EL (cell line): ENCODE measurements at regions not wholly inside any gene's neighbourhood (a gene's known extent, or its start where the extent isn't known, plus 50 kb on each side); places are given as distances from the start of the nearest gene placed in this dataset.
"Not testable (repeated sequence)": the region's sequence is repeated elsewhere in the genome, so short reads cannot be mapped to it uniquely, and the experiment has no call there.

Source experiments
- DNase-seq: peaks from one replicate; pipeline ENCODE4 v3.0.0-alpha.2; 2016

GRCh38 chr16:55044201-55044975 lies 113.7 kb downstream of the IRX5 start:
- DNase-seq: no peak

GRCh38 chr16:55045329-55045728 lies 114.7 kb downstream of the IRX5 start:
- DNase-seq: no peak

- no peak for DNase-seq
Measured at GRCh38 chr16:55045756-55046460, 115.2 kb downstream of the IRX5 start.

- no peak for DNase-seq
Measured at GRCh38 chr16:55046513-55046912, 115.8 kb downstream of the IRX5 start.

GRCh38 chr16:55046916-55047315 lies 116.3 kb downstream of the IRX5 start:
- no peak for DNase-seq

DNA sequence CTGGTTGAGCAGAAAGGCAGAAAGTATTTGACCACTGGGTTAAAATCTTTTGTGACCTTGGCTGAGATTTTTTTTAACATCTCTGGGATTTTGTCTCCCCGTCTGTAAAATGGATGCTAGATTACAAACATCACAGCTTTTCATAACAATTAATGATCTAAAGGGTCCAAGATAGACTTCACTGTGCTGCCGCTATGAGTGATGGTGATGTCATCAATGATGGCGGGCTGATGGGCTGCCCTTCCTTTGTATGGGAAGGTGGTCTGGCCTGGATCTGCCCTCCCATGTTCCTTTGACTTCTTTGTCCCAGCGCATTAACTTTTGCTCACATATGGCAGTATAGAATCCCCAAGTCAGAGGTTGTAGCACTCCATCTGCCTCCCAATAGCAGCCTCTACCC lies 116.7 kb downstream of the IRX5 start:
- no peak for DNase-seq

DNA sequence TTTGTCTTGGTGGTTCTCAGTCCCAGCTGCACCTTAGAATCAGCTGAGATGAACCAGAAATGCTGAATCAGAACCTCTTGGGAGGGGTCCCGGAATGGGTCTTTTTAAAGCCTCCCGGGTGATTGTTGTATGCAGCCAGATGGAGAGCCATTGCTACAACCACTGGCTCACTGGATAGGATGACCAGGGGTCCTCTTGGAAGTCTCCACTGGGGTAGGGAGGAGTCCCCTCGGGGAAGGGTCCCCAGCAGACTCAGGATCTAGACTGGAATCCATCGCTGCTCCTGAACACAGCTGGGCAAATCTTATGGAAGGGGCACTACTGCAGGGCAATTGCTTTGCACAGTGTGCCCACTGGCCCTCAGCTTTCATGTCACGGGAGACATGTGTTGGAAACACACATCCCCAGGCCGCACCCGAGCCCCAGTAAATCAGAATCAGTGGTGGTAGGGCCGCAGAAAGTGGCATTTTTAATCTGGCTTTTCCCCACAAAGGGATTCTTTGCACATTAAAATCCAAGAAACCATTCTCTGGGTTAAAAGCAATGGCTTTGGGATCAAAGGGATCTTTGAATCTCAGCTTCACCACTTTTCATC lies 117.3 kb downstream of the IRX5 start:
- no peak for DNase-seq

DNA sequence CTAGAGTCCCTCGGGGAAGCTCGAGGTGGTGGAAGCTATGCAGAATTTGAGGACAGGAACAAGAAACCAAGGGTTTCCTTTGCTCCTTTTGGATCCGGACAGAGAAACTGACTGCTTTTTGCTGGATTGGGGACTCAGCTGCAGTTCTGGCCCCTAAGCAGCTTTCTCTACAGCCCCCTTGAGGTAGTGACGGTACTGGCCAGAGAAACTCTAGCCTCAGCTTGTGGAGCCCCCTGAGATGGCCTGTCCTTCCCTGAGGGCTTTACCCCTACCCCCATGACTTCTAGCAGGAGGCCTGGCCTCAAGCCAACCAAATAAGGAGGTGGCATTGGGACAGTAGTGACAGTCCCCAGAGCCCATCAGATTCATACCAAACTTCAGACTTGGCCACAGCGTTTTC lies 118.1 kb downstream of the IRX5 start:
- no peak for DNase-seq

- no peak for DNase-seq
Measured at GRCh38 chr16:55051571-55052347, 121.1 kb downstream of the IRX5 start.

DNA sequence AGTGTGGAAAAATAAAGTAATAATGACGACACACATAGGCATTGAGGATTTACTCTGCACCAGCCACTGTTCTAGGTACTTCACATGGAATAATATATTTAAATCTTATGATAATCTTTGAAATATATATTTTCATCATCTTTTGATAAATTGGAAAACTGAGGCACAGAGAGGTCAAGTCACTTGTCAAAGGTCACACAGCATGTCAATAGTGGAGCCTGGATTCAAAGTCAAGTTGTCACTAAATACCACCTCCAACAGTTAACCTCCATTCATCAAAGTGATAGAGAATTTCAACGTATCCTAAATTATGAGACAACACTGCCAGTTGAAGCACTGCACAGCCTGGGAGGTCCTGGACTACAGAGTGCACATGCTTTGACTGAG lies 121.7 kb downstream of the IRX5 start:
- DNase-seq: no peak

DNA sequence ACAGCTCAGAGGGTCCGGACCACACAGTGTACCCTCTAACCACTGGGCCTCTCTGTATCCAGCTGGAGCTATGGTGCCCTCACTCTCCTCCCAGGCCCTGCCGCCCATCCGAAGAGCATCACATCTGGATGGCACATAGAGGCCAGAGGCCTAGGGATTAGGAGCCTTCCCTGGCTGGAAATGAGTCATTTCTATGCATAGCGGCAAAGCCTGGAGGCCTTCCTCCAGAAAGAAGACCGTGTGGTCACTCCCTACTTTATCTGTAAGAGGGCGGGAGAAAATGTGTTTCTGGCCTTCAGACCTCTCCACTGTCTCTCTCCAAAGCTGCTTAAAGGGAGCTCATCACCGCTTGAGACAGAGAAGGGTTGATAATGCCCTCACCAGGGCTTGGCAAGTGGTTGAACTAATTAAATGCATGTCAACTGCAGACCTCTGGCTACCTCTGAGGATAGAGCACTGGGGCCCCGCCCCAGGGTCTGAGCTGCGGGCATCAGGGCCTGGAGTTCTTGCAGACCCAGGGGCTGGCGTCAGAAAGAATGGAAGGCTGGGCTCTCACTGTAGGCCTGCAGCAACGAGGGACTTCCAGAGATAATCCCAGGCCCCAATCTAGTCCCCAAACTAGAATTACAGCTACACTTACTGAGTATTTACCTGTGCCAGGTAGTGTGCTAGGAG lies 122.2 kb downstream of the IRX5 start:
- DNase-seq: no peak

DNA sequence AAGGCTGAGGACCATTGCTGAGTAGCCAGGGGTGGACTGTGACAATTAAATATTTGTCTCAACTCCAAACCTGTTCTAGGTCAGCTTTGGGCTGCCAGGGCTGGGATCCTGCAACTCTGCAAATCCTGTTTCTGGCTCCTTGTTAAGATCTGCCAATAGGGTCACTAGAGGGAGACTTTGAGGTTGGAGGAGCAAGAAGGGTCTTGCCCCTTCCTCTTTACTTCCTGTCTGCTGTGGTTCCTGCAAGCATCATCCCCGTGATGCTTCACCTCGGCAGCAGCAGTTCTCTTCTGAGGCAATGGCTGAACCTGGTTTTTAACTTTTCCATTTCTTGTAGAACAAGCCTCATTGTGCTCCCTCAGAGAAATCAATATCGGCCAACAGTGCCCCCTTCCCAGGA lies 124.6 kb downstream of the IRX5 start:
- no peak for DNase-seq

DNA sequence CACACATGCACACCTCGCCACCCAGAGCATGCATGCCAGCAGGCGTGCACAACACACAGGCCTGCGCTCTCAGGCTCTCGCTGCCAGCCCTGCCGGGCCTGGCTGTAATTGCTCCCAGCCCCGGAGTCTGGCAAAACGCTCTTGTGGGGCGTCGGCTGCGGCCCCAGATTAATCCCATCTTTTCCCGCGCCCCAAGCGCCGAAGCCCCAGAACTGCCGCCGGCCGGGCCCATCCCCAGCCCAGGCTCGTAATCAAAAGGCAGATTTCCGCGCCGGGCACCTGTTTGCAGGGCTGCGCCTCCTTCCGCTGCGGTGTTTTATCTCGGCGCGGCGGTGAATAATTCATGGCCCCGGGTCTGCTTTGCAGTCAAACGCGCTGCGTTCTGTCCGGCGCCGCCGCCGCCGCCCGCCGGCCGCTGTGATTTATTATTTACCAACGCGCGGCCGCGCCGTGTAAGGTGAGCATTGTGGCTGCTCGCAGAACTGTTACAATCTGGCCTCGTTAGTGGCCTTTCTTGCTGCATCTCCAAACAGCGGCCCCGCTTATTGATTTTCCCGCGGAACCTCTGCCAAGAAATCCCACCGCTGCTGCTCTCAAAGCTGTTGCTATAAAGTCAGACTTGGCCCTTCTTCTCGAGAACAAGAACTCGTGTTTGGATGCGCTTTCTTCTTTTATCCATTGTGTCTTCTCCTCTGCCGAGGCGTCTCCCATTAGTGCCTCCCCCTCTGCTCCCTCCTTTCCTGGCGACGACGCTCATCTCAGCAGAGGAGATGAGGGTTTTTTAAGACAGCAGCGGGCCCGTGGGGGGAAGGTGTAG lies 126.1 kb downstream of the IRX5 start:
- DNase-seq: no peak

DNA sequence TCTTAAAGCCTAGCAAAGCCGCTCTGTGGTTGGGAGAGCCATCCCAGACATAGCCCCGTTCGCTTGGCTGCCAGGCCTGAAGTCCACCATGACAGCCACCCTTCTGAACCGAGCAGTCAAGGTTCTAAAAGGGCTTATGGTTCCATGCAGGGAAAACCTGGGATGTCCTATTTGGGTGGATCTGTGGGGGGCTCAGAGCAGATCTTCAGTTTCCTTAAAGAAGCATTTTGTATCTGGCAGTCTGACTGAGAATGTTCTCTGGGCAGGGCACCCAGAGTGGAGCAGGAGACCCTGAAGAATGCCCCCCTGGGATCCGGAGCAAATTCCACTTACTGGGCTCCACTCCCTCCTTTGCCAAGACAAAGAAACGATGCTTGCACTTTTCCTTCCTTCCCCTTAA lies 127.2 kb downstream of the IRX5 start:
- no peak for DNase-seq

GRCh38 chr16:55058576-55058975 lies 127.9 kb downstream of the IRX5 start:
- no peak for DNase-seq

DNA sequence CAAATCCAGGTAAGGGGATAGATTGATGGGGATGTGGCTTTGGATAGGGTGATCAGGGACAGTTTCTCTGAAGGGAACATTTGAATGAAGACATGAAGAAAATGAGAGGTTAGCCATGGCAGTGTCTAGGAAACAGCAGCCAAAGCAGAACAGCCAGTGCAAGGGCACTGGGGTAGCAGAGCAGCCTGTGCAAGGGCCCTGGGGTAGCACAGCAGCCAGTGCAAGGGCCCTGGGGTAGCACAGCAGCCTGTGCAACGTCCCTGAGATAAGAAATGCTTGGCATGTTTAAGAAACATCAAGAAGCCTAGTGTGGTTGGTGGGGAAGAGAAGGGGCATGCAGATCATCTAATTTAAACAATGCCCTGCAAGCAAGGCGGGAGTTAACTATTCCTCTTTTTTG lies 128.5 kb downstream of the IRX5 start:
- no peak for DNase-seq

DNA sequence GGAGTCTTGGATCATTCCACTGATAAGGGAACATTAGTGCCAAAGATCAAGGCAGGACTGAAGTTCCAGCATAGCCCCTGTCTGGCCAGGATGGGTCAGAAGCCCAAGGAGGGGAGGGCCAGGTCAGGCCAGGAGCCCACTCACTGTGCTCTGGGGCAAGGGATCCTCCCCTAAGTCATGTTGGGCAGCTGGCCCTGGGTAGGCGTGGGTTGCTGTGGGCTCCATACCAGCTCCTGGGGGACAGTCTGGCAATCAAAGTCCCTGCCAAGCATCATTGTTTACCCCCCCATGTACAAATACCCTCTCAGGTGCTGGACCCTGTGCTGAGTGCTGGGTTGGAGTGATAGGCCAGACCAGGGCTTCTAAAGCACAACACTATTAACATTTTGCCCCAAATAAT lies 130.5 kb downstream of the IRX5 start:
- DNase-seq: no peak

DNA sequence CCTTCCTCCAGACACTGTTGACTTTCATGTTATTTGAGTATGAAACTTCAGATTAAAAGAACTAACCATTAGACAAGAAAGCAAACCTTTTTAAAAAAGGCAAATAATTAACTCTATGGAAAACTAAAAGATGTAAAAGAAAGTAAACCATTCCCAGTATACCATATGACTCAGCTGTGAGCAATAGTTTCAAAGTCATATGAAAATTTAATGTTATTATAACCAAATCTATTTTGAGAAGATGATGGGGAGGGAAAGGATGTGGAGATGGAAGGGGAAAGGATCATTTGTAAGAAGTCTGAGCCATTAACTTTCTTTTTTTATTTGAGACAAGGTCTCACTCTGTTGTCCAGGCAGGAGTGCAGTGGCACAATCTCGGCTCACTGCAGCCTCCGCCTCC lies 131.8 kb downstream of the IRX5 start:
- DNase-seq: no peak

- DNase-seq: no peak
Measured at GRCh38 chr16:55072976-55073375, 142.3 kb downstream of the IRX5 start.

- no peak for DNase-seq
Measured at GRCh38 chr16:55073830-55074229, 143.2 kb downstream of the IRX5 start.

DNA sequence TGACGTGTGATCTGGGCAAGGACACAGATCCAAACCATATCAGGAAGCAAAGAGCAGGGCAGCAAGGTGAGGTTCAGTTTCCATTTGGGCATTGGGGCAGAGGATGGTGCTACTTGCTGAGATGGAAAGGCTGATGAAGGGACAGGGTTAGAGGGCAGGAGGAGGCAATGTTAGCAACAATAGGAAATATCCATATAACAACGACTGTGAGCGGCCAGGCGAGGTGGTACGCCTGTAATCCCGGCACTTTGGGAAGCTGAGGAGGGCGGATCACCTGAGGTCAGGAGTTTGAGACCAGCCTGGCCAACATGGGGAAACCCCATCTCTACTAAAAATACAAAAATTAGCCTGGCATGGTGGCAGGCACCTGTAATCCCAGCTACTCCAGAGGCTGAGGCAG lies 144.5 kb downstream of the IRX5 start:
- not testable (repeated sequence) for DNase-seq

DNA sequence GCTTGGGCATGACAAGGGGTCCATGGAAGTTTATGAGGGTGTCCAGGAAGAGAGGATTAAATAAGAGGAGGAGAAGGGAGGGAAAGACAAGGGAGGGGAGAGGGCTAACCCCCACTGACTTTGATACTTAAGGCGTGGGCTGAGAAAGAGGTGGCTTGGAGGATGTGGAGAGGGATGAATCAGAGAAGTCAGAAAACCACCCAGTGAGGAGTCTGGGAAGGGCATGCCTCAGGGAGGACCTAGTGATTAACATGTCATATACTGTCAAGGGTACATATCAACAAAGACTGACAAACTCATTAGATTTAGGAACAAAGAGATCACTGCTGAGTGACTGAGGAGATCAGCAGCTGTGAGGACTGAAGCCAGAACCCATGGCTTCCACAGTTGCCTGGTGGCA lies 145.4 kb downstream of the IRX5 start:
- no peak for DNase-seq
